HepG2 (cell line): ENCODE measurements at regions not wholly inside any gene's neighbourhood (a gene's known extent, or its start where the extent isn't known, plus 50 kb on each side); places are given as distances from the start of the nearest gene placed in this dataset.

Source experiments
- ATAC-seq: fragments of 200-7000 bp; cut with Tn5 transposase; 3 replicates; pipeline ENCODE4 v1.9.1; 2020; ENCODE audit warnings: mild to moderate bottlenecking, moderate library complexity
- BruUV-seq: library from RNA; stranded (reverse); fragments of 400-500 nt; replicated peaks from 2 replicates; lab custom pipeline; 2021; lab: Mats Ljungman, UMichigan
- CTCF ChIA-PET: fragments of 300-600 bp; formaldehyde crosslinking; extraction: SDS; loops from one replicate; lab custom pipeline; 2021; ENCODE audit warnings: low total read pairs, inconsistent platforms, low intra/inter-chr PET ratio; lab: Yijun Ruan, JAX
- POLR2A ChIA-PET: fragments of 350-600 bp; sonication (Branson Sonifier 250); formaldehyde crosslinking; loops from one replicate; lab custom pipeline; 2020; ENCODE audit warnings: antibody characterized with exemption, inconsistent platforms; lab: Yijun Ruan, JAX
- DNase-seq: peaks from one replicate; pipeline ENCODE4 v3.0.0-alpha.2; 2015; ENCODE audit warnings: low spot score
- FAIRE-seq: peaks from 3 replicates; lab custom pipeline; 2011; peaks lifted over from hg19 to GRCh38; lab: Jason Lieb, UNC
- H2AFZ ChIP-seq: one replicate; pipeline ENCODE4 v1.6.1; 2011; ENCODE audit warnings: low read length, inconsistent platforms
- H3K27ac ChIP-seq: fragments of 300-600 bp; 3 replicates; pipeline ENCODE4 v1.8.0; 2011; ENCODE audit warnings: mixed run types, mild to moderate bottlenecking, mixed read lengths, low read length, inconsistent platforms; ENCODE audit not compliant: insufficient read depth; ENCODE audit errors: extremely low read length
- H3K27me3 ChIP-seq, 2 experiments: fragments of 200-600 bp in 1 of 2; 2 replicates in 1 of 2; 3 replicates in 1 of 2; pipeline versions ENCODE4 v1.6.0 to v1.8.0; 2011; ENCODE audit warnings: low read length in 2 of 2, mild to moderate bottlenecking in 2 of 2, moderate library complexity in 2 of 2, inconsistent platforms in 1 of 2; ENCODE audit not compliant: insufficient read depth in 2 of 2, control insufficient read depth in 1 of 2
- H3K36me3 ChIP-seq, 2 experiments: fragments of 200-600 bp in 1 of 2; replicated peaks in 1 of 2; 2 replicates in 1 of 2; 3 replicates in 1 of 2; pipeline versions ENCODE4 v1.5.1 to v1.8.0; 2011; ENCODE audit warnings: low read length in 2 of 2, inconsistent platforms in 1 of 2; ENCODE audit not compliant: insufficient read depth in 2 of 2, control insufficient read depth in 1 of 2
- H3K4me1 ChIP-seq: 2 replicates; pipeline ENCODE4 v1.5.1; 2012; ENCODE audit warnings: low read length, inconsistent platforms; ENCODE audit not compliant: insufficient read depth
- H3K4me2 ChIP-seq: 2 replicates; pipeline ENCODE4 v1.6.0; 2011; ENCODE audit warnings: low read depth, low read length, inconsistent platforms
- H3K4me3 ChIP-seq, 3 experiments: fragments of 200-600 bp in 1 of 3; sonication (generic), shearing (Covaris generic) in 1 of 3; replicated peaks in 1 of 3; 2 replicates each; pipeline ENCODE4 v1.5.1; 2011 to 2016; ENCODE audit warnings: low read length in 3 of 3, inconsistent platforms in 2 of 3, low read depth in 2 of 3, mild to moderate bottlenecking in 2 of 3, control low read depth in 1 of 3, mixed read lengths in 1 of 3; ENCODE audit not compliant: insufficient read depth in 1 of 3
- H3K79me2 ChIP-seq: one replicate; pipeline ENCODE4 v1.6.1; 2011; ENCODE audit warnings: low read length, inconsistent platforms; ENCODE audit not compliant: insufficient read depth
- H3K9ac ChIP-seq: 2 replicates; pipeline ENCODE4 v1.6.0; 2011; ENCODE audit warnings: mild to moderate bottlenecking, low read depth, low read length, inconsistent platforms; ENCODE audit not compliant: insufficient read depth
- H3K9me3 ChIP-seq: 2 replicates; pipeline ENCODE4 v1.5.1; 2012; ENCODE audit warnings: mild to moderate bottlenecking, low read length
- H4K20me1 ChIP-seq: 2 replicates; pipeline ENCODE4 v1.6.0; 2011; ENCODE audit warnings: inconsistent platforms, mild to moderate bottlenecking, low read length, moderate library complexity; ENCODE audit not compliant: insufficient read depth
- DMAP1 ChIP-seq: IDR thresholded peaks from 2 replicates; pipeline ENCODE4 v1.6.1; 2016
- GMEB2 ChIP-seq: IDR thresholded peaks from 2 replicates; pipeline ENCODE4 v1.6.1; 2016; ENCODE audit warnings: missing biosample characterization, missing genetic modification reagents, low read depth
- MZF1 ChIP-seq: sonication (generic); formaldehyde crosslinking; IDR thresholded peaks from 2 replicates; pipeline ENCODE4 v1.8.1; 2023; ENCODE audit warnings: mild to moderate bottlenecking, missing genetic modification reagents, borderline replicate concordance
- PPARG ChIP-seq: conservative IDR thresholded peaks from 2 replicates; pipeline ENCODE4 v1.6.1; 2016; ENCODE audit warnings: missing biosample characterization, missing genetic modification reagents
- PRMT3 ChIP-seq: sonication (generic); formaldehyde crosslinking; IDR thresholded peaks from 2 replicates; pipeline ENCODE4 v1.8.1; 2022; ENCODE audit warnings: low read depth, mild to moderate bottlenecking, moderate library complexity, missing genetic modification reagents, borderline replicate concordance
- TBX2 ChIP-seq: sonication (generic); formaldehyde crosslinking; IDR thresholded peaks from 2 replicates; pipeline ENCODE4 v1.5.0; 2020; ENCODE audit warnings: missing genetic modification reagents, mild to moderate bottlenecking, borderline replicate concordance
- ZHX2 ChIP-seq, 2 experiments: sonication (generic) in 1 of 2; formaldehyde crosslinking in 1 of 2; IDR thresholded peaks; 2 replicates each; pipeline versions ENCODE4 v1.6.1 to v1.9.0; 2014 to 2022; ENCODE audit warnings: antibody characterized with exemption in 1 of 2, borderline replicate concordance in 1 of 2, inconsistent platforms in 1 of 2, low read depth in 1 of 2, missing genetic modification reagents in 1 of 2
- ZNF121 ChIP-seq: sonication (generic); formaldehyde crosslinking; IDR thresholded peaks from 2 replicates; pipeline ENCODE4 v1.5.0; 2020; ENCODE audit warnings: mild to moderate bottlenecking, missing genetic modification reagents
- ZNF24 ChIP-seq: fragments of 450-650 bp; IDR thresholded peaks from 2 replicates; pipeline ENCODE4 v1.6.1; 2017; ENCODE audit warnings: antibody characterized with exemption, mild to moderate bottlenecking
- ZSCAN21 ChIP-seq: sonication (generic); formaldehyde crosslinking; IDR thresholded peaks from 2 replicates; pipeline ENCODE4 v1.8.0; 2022; ENCODE audit warnings: mild to moderate bottlenecking, missing genetic modification reagents, moderate library complexity, borderline replicate concordance
- WGBS: methylation state at CpG from one replicate; pipeline ENCODE4 v1.1.6; 2017; ENCODE audit warnings: low lambda C conversion rate; 5-methylcytosine and 5-hydroxymethylcytosine counted together
- in situ Hi-C: cut with HindIII; loops from 2 replicates; pipeline ENCODE4 v1.10.0; 2017; ENCODE audit warnings: low pct_unique_long_range_greater_than_20kb; ENCODE audit not compliant: extremely low pct_ligation_motif_present
- intact Hi-C: fragments of 100-400 bp; cut with micrococcal nuclease; formaldehyde crosslinking; loops from one replicate; pipeline ENCODE4 v1.10.0; 2022; ENCODE audit not compliant: unreplicated experiment

- Histone ChIP-seq H3K9me3 (no peaks in the 10 kb centered on the region), H3K4me1 (no peaks in the 10 kb centered on the region), H3K79me2 (no peaks in the 10 kb centered on the region), H3K27me3 (no peaks in the 10 kb centered on the region), H3K27ac (no peak overlapping the region), H4K20me1 (no peaks in the 10 kb centered on the region), H3K9ac (no peak overlapping the region), H3K4me2 (no peak overlapping the region)
- in situ Hi-C loops (no loop called here), intact Hi-C loops (no loop called here)
- CTCF ChIA-PET: no interaction called here
- BruUV-seq: no TSS peak
- POLR2A ChIA-PET: no interaction called here
- ATAC-seq (no peak), DNase-seq (no peak), FAIRE-seq (no peak)
- no peak for TF ChIP-seq DMAP1 (CRISPR knock-in tag)
- no peak for TF ChIP-seq ZNF121
- TF ChIP-seq GMEB2: no peak
- no peak for TF ChIP-seq TBX2
- TF ChIP-seq ZNF24: no peak
- TF ChIP-seq, all 625 proteins: peak for 0
- Histone ChIP-seq H2AFZ (no peak overlapping the region), H3K4me3 (no peak overlapping the region), H3K36me3 (no peaks in the 10 kb centered on the region)
- 3% methylated on average over 4 of the region's 4 CpGs for WGBS
Measured at GRCh38 chr3:74532446-74532845, 82.0 kb downstream of the CNTN3 start.

GRCh38 chr3:74531491-74531890, 83.0 kb downstream of the CNTN3 start:
- no peak overlapping the region for H2AFZ ChIP-seq
- 0% methylated on average over 4 of the region's 4 CpGs for WGBS
- no peaks in the 10 kb centered on the region for H3K79me2 ChIP-seq
- no peak for FAIRE-seq
- CTCF ChIA-PET: no interaction called here
- POLR2A ChIA-PET: no interaction called here
- H3K27me3 ChIP-seq: no peaks in the 10 kb centered on the region
- no peak overlapping the region for H3K4me3 ChIP-seq
- no peak for DNase-seq
- H3K9ac ChIP-seq: no peak overlapping the region
- TF ChIP-seq MZF1 (CRISPR knock-in tag) (no peak), PPARG (CRISPR knock-in tag) (no peak), ZSCAN21 (no peak), ZHX2 (IDR thresholded peaks at IDR 0.05; ENCODE audit: low read depth) (no peak), ZHX2 (CRISPR knock-in tag; IDR thresholded peaks at IDR 0.05; ENCODE audit: borderline replicate concordance) (no peak), PRMT3 (no peak)
- TF ChIP-seq, all 625 proteins: peak for 0
- no TSS peak for BruUV-seq
- H3K4me1 ChIP-seq: no peaks in the 10 kb centered on the region
- H3K27ac ChIP-seq: no peak overlapping the region
- no peaks in the 10 kb centered on the region for H3K9me3 ChIP-seq
- no peaks in the 10 kb centered on the region for H3K36me3 ChIP-seq
- H3K4me2 ChIP-seq: no peak overlapping the region
- intact Hi-C loops: no loop called here
- H4K20me1 ChIP-seq: no peaks in the 10 kb centered on the region
- in situ Hi-C loops: no loop called here
- ATAC-seq: no peak
